Kidney (tissue), 13 donors: ENCODE measurements at regions not wholly inside any gene's neighbourhood (a gene's known extent, or its start where the extent isn't known, plus 50 kb on each side); places are given as distances from the start of the nearest gene placed in this dataset.

Experiments used
- DNase-seq, 5 donors: peaks; one replicate each; pipeline ENCODE4 v3.0.0-alpha.2; 2013 to 2020
- FAIRE-seq: peaks from 2 replicates; lab custom pipeline; 2012; peaks lifted over from hg19 to GRCh38; lab: Jason Lieb, UNC
- H3K27ac ChIP-seq, 2 donors: one replicate each; pipeline ENCODE4 v1.7.0; 2013; ENCODE audit warnings: low read depth in 2 of 2, low read length in 2 of 2, inconsistent platforms in 1 of 2
- H3K27me3 ChIP-seq: one replicate; pipeline ENCODE4 v1.7.1; 2013; ENCODE audit warnings: low read length, inconsistent platforms; ENCODE audit not compliant: control insufficient read depth, insufficient read depth
- H3K36me3 ChIP-seq, 3 donors: one replicate each; pipeline versions ENCODE4 v1.7.0 to v1.7.1; 2013; ENCODE audit warnings: low read length in 3 of 3, control low read depth in 1 of 3, inconsistent platforms in 1 of 3; ENCODE audit not compliant: insufficient read depth in 3 of 3, control insufficient read depth in 2 of 3
- H3K4me1 ChIP-seq, 3 donors: one replicate each; pipeline versions ENCODE4 v1.7.0 to v1.7.1; 2013; ENCODE audit warnings: low read length in 3 of 3, inconsistent platforms in 1 of 3, low read depth in 1 of 3; ENCODE audit not compliant: control insufficient read depth in 2 of 3, insufficient read depth in 2 of 3
- H3K4me3 ChIP-seq, 3 donors: one replicate each; pipeline versions ENCODE4 v1.7.0 to v1.8.1; 2013; ENCODE audit warnings: low read length in 3 of 3, control low read depth in 1 of 3, inconsistent platforms in 1 of 3
- H3K9ac ChIP-seq, 3 donors: one replicate each; pipeline versions ENCODE4 v1.7.0 to v1.7.1; 2013; ENCODE audit warnings: low read length in 3 of 3, control low read depth in 1 of 3, inconsistent platforms in 1 of 3
- H3K9me3 ChIP-seq, 3 donors: one replicate each; pipeline versions ENCODE4 v1.7.0 to v1.7.1; 2013; ENCODE audit warnings: low read length in 3 of 3, control low read depth in 1 of 3, inconsistent platforms in 1 of 3; ENCODE audit not compliant: control insufficient read depth in 2 of 3, insufficient read depth in 1 of 3
- intact Hi-C: fragments of 100-400 bp; cut with DNase I; formaldehyde crosslinking; loops from one replicate; pipeline ENCODE4 v1.11.1; 2022
- TF ChIP-seq, protein P1 (sequence below): IDR thresholded peaks from 3 replicates; pipeline ENCODE4 v1.5.1; 2012; ENCODE audit warnings: mild to moderate bottlenecking, moderate library complexity, borderline replicate concordance; ENCODE audit not compliant: insufficient read depth; ENCODE audit errors: extremely low read depth
- donor health status: control.
- donor health status: control.
- donor health status: control.
- donor health status: control.
- donor health status: control.
- donor health status: DM: yes; HTN: yes; CAD: no.
- donor health status: Normal renal cell carcinoma (clear cell type).

- Histone ChIP-seq H3K9me3 (no peaks in the 10 kb centered on the region), H3K27ac (no peak overlapping the region), H3K4me3 (no peak overlapping the region), H3K9ac (no peak overlapping the region), H3K4me1 (no peaks in the 10 kb centered on the region), H3K27me3 (no peaks in the 10 kb centered on the region), H3K36me3 (no peaks in the 10 kb centered on the region)
- intact Hi-C loops: no loop called here
- DNase-seq: no peak
- TF ChIP-seq, protein P1, sequence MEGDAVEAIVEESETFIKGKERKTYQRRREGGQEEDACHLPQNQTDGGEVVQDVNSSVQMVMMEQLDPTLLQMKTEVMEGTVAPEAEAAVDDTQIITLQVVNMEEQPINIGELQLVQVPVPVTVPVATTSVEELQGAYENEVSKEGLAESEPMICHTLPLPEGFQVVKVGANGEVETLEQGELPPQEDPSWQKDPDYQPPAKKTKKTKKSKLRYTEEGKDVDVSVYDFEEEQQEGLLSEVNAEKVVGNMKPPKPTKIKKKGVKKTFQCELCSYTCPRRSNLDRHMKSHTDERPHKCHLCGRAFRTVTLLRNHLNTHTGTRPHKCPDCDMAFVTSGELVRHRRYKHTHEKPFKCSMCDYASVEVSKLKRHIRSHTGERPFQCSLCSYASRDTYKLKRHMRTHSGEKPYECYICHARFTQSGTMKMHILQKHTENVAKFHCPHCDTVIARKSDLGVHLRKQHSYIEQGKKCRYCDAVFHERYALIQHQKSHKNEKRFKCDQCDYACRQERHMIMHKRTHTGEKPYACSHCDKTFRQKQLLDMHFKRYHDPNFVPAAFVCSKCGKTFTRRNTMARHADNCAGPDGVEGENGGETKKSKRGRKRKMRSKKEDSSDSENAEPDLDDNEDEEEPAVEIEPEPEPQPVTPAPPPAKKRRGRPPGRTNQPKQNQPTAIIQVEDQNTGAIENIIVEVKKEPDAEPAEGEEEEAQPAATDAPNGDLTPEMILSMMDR: no peak
- no peak for FAIRE-seq
These were observed 187.9 kb downstream of the BCL11A start for GRCh38 chr2:60365556-60365955.

DNA sequence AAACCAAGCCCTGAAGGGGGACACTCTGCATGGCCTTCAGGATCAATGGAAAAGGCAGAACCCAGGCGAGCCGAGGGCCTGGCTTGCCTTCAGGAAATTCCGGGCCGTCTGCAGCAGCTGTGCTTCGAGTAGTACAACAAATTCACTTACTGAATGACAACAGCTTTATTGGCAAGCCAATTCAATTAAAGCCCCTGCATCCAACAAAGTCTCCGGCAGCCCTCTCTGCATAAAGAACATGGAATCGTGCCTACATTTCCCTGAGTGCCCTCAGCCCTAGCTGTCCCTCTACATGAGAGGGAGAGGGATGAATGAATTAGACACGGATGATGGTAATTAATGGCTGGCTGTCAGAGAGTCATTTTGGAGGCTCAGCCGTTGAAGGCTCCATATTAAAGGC lies 189.0 kb downstream of the BCL11A start:
- DNase-seq (no peak), FAIRE-seq (no peak)
- no peak overlapping the region for H3K27ac ChIP-seq
- H3K36me3 ChIP-seq: no peaks in the 10 kb centered on the region
- no peak overlapping the region for H3K4me3 ChIP-seq
- no peak overlapping the region for H3K9ac ChIP-seq
- no peaks in the 10 kb centered on the region for H3K27me3 ChIP-seq
- H3K4me1 ChIP-seq: no peaks in the 10 kb centered on the region
- TF ChIP-seq, protein P1: no peak
- intact Hi-C loops: no loop called here
- H3K9me3 ChIP-seq: no peaks in the 10 kb centered on the region

DNA sequence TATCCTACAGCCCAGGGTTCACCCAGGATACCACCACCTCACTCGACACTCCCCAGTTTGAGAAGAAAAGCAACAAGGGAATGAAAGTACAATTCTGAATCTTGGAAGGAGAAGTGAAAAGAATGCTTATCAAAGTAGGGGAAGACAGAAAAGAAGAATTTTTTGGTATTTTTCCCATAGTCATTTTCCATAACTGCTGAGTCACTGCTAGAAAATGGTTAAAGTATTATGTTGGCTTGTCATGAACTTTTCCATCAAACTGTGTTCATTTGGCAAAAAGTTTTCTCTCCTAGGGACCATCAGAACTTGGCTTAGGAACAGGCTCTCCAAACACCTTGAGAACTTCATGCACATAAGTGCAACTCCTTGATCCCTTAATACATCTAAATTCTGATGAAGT lies 192.0 kb downstream of the BCL11A start:
- Histone ChIP-seq H3K27me3 (no peaks in the 10 kb centered on the region), H3K9me3 (no peaks in the 10 kb centered on the region), H3K9ac (no peak overlapping the region), H3K4me1 (no peaks in the 10 kb centered on the region), H3K4me3 (no peak overlapping the region), H3K36me3 (no peaks in the 10 kb centered on the region), H3K27ac (no peak overlapping the region)
- DNase-seq (no peak), FAIRE-seq (no peak)
- intact Hi-C loops: no loop called here
- TF ChIP-seq, protein P1: no peak

DNA sequence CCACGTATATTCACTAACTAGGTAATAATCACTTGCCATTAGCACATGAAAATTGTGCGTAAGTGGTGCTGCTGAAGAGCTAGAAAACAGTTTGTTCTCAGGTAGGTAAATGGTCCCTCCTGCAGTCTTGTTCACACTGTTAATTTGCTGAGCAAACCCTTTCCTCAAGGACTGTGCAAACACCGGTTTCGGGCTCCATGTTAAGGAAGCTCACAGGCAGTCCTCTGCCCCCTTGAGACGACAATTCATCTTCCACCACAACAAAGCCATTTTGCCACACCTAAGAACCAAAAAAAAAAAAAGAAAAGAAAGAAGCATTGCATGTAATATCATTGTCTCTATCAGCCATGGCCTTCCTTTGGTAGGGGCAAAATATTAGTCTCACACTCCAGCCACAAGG lies 193.9 kb downstream of the BCL11A start:
- no peak overlapping the region for H3K9ac ChIP-seq
- no peaks in the 10 kb centered on the region for H3K36me3 ChIP-seq
- intact Hi-C loops: no loop called here
- no peaks in the 10 kb centered on the region for H3K4me1 ChIP-seq
- no peak overlapping the region for H3K27ac ChIP-seq
- FAIRE-seq (no peak), DNase-seq (no peak)
- H3K27me3 ChIP-seq: no peaks in the 10 kb centered on the region
- H3K4me3 ChIP-seq: no peak overlapping the region
- TF ChIP-seq, protein P1: no peak
- H3K9me3 ChIP-seq: no peaks in the 10 kb centered on the region
